ENCODE measurements at regions not wholly inside any gene's neighbourhood (a gene's known extent, or its start where the extent isn't known, plus 50 kb on each side); places are given as distances from the start of the nearest gene placed in this dataset.

DNA sequence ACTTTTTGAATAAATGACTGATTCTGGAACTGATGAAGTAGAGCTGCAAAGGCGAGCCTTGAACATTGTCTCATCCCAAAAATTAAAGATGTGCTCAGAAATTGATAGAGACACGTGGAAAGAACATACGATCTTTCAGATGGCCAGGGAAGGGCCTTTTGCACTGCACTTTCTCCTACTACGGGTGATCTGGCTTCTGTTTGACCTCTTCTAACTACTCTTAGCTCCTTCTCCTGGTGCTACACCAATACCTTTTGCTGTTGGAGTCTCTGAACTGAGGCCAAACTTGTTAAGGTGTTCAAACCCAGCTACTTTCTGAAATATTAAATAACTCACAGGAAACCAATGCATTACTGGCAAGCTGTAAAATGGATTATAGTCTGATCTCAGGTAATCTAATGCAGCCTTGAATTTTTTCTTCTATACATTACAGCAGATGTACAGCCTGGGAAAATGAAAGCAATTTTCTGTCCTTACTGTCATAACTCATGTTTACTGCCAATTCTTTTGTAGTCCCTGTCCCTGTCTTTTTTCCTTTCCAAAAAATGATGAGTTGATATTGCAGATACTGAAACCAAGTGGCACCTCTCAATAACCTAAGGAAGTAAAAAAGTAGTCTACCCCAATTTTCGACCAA, 1086.1 kb upstream of the CNTN5 start:
- TF ChIP-seq, protein P1, sequence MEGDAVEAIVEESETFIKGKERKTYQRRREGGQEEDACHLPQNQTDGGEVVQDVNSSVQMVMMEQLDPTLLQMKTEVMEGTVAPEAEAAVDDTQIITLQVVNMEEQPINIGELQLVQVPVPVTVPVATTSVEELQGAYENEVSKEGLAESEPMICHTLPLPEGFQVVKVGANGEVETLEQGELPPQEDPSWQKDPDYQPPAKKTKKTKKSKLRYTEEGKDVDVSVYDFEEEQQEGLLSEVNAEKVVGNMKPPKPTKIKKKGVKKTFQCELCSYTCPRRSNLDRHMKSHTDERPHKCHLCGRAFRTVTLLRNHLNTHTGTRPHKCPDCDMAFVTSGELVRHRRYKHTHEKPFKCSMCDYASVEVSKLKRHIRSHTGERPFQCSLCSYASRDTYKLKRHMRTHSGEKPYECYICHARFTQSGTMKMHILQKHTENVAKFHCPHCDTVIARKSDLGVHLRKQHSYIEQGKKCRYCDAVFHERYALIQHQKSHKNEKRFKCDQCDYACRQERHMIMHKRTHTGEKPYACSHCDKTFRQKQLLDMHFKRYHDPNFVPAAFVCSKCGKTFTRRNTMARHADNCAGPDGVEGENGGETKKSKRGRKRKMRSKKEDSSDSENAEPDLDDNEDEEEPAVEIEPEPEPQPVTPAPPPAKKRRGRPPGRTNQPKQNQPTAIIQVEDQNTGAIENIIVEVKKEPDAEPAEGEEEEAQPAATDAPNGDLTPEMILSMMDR (IDR thresholded peaks at IDR 0.05; ENCODE audit: low read depth, low read length) = no peak
- no peak for TF ChIP-seq EZH2phosphoT487 (IDR thresholded peaks at IDR 0.05; ENCODE audit: low read depth)

Measured in OCI-LY3 (cell line).